ENCODE measurements at regions not wholly inside any gene's neighbourhood (a gene's known extent, or its start where the extent isn't known, plus 50 kb on each side); places are given as distances from the start of the nearest gene placed in this dataset.

- no peak for DNase-seq (ENCODE audit: low read depth)
- no peak overlapping the region for H3K4me3 ChIP-seq (ENCODE audit: low read depth, low read length)
- no peak for TF ChIP-seq CTCF (IDR thresholded peaks at IDR 0.05; ENCODE audit: insufficient read depth, low read depth, low read length)
Observed at GRCh38 chr3:24854748-24855147, 360.1 kb upstream of the THRB start.

- no peak overlapping the region for H3K4me3 ChIP-seq (ENCODE audit: low read depth, low read length)
- DNase-seq (ENCODE audit: low read depth), result no peak
- no peak for TF ChIP-seq CTCF (IDR thresholded peaks at IDR 0.05; ENCODE audit: insufficient read depth, low read depth, low read length)
Observed at GRCh38 chr3:24857945-24858344, 363.3 kb upstream of the THRB start.

- no peak overlapping the region for H3K4me3 ChIP-seq (ENCODE audit: low read depth, low read length)
- no peak for DNase-seq (ENCODE audit: low read depth)
- no peak for TF ChIP-seq CTCF (IDR thresholded peaks at IDR 0.05; ENCODE audit: insufficient read depth, low read depth, low read length)
Observed at GRCh38 chr3:24863215-24863614, 368.6 kb upstream of the THRB start.

- H3K4me3 ChIP-seq (ENCODE audit: low read depth, low read length), result no peak overlapping the region
- no peak for DNase-seq (ENCODE audit: low read depth)
- no peak for TF ChIP-seq CTCF (IDR thresholded peaks at IDR 0.05; ENCODE audit: insufficient read depth, low read depth, low read length)
Observed at GRCh38 chr3:24867783-24868182, 373.1 kb upstream of the THRB start.

- DNase-seq (ENCODE audit: low read depth), result no peak
- no peak for TF ChIP-seq CTCF (IDR thresholded peaks at IDR 0.05; ENCODE audit: insufficient read depth, low read depth, low read length)
- H3K4me3 ChIP-seq (ENCODE audit: low read depth, low read length), result no peak overlapping the region
Observed at GRCh38 chr3:24881239-24881638, 386.6 kb upstream of the THRB start.

GRCh38 chr3:24886501-24886900 is 391.9 kb upstream of the THRB start:
- no peak overlapping the region for H3K4me3 ChIP-seq (ENCODE audit: low read depth, low read length)
- no peak for DNase-seq (ENCODE audit: low read depth)
- TF ChIP-seq CTCF (IDR thresholded peaks at IDR 0.05; ENCODE audit: insufficient read depth, low read depth, low read length), result no peak

GRCh38 chr3:24890012-24890411 is 395.4 kb upstream of the THRB start:
- no peak overlapping the region for H3K4me3 ChIP-seq (ENCODE audit: low read depth, low read length)
- no peak for TF ChIP-seq CTCF (IDR thresholded peaks at IDR 0.05; ENCODE audit: insufficient read depth, low read depth, low read length)
- no peak for DNase-seq (ENCODE audit: low read depth)
